Activated CD8-positive, alpha-beta T cell treated with anti-CD3 and anti-CD28 coated beads for 36 hours (primary cell): ENCODE measurements at regions not wholly inside any gene's neighbourhood (a gene's known extent, or its start where the extent isn't known, plus 50 kb on each side); places are given as distances from the start of the nearest gene placed in this dataset.
"Not testable (repeated sequence)": the region's sequence is repeated elsewhere in the genome, so short reads cannot be mapped to it uniquely, and the experiment has no call there.

ENCODE experiments used
- ATAC-seq: fragments of 200-7000 bp; cut with Tn5 transposase; one replicate; pipeline ENCODE4 v1.10.0; 2021; ENCODE audit warnings: mild to moderate bottlenecking, moderate library complexity
- CTCF ChIA-PET: fragments of 350-600 bp; sonication (Branson Sonifier 250); formaldehyde crosslinking; loops from one replicate; lab custom pipeline; 2021; ENCODE audit warnings: antibody characterized with exemption; lab: Charles Lee
- POLR2A ChIA-PET: fragments of 350-600 bp; sonication (Branson Sonifier 250); formaldehyde crosslinking; loops from one replicate; lab custom pipeline; 2021; ENCODE audit warnings: antibody characterized with exemption; lab: Charles Lee
- DNase-seq: peaks from one replicate; pipeline ENCODE4 v3.0.0-alpha.2; 2020
- H3K27ac Mint-ChIP-seq: one replicate; pipeline ENCODE4 v1.8.0; 2021; ENCODE audit warnings: mild to moderate bottlenecking, mixed read lengths
- H3K27me3 Mint-ChIP-seq: one replicate; pipeline ENCODE4 v1.8.0; 2021; ENCODE audit warnings: mixed read lengths
- H3K36me3 Mint-ChIP-seq: one replicate; pipeline ENCODE4 v1.8.0; 2021; ENCODE audit warnings: low read depth, mixed read lengths
- H3K4me1 Mint-ChIP-seq: one replicate; pipeline ENCODE4 v1.8.0; 2021; ENCODE audit warnings: low read depth, mixed read lengths
- H3K4me3 Mint-ChIP-seq: one replicate; pipeline ENCODE4 v1.8.0; 2021; ENCODE audit warnings: mild to moderate bottlenecking, moderate library complexity, mixed read lengths
- H3K9me3 Mint-ChIP-seq: one replicate; pipeline ENCODE4 v1.8.0; 2021; ENCODE audit warnings: mixed read lengths
- CTCF ChIP-seq: fragments of 200-600 bp; IDR thresholded peaks from one replicate; pipeline ENCODE4 v1.8.0; 2022; ENCODE audit warnings: antibody characterized with exemption, mild to moderate bottlenecking
- intact Hi-C: fragments of 100-400 bp; cut with micrococcal nuclease; formaldehyde crosslinking; loops from one replicate; pipeline ENCODE4 v1.10.0; 2022

DNA sequence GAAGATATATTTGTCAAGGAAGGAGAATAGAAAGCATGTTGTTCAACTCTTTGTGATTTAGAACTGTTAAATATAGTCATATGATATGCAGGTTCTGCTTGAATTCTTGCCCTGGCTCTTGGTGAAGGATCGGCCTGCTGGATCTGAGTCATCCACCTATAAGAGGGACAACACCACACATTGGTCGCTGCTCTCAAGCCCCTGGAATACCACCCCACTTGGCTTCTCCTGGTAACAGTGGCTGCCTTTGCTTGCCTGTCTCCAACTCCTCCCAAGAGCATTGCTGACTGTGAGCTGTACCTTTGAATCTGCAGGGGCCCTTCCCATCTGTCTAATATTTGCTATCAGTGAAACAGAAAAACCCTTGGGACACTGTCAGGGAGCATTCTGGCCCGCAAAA is 78.9 kb upstream of the DGKG start:
- no peaks in the 10 kb centered on the region for H3K9me3 Mint-ChIP-seq
- no peak overlapping the region for H3K27ac Mint-ChIP-seq
- H3K4me1 Mint-ChIP-seq: no peaks in the 10 kb centered on the region
- ATAC-seq (no peak), DNase-seq (no peak)
- intact Hi-C loops: no loop called here
- no peak overlapping the region for H3K4me3 Mint-ChIP-seq
- peaks cover 1% of the 10 kb centered on the region for H3K27me3 Mint-ChIP-seq
- ChIA-PET CTCF (interaction anchor here (1.2 kb wide), 1 partner anchor 39 kb away, joined by 3 read pairs; no protein-coding TSS in a partner anchor), POLR2A (no interaction called here)
- no peak for TF ChIP-seq CTCF
- H3K36me3 Mint-ChIP-seq: no peaks in the 10 kb centered on the region

GRCh38 chr3:186439725-186440124 is 77.7 kb upstream of the DGKG start:
- H3K9me3 Mint-ChIP-seq: no peaks in the 10 kb centered on the region
- intact Hi-C loops: no loop called here
- H3K4me3 Mint-ChIP-seq: no peak overlapping the region
- H3K4me1 Mint-ChIP-seq: no peaks in the 10 kb centered on the region
- no peak for DNase-seq
- H3K27ac Mint-ChIP-seq: no peak overlapping the region
- no peak for TF ChIP-seq CTCF
- no peaks in the 10 kb centered on the region for H3K36me3 Mint-ChIP-seq
- no peak for ATAC-seq
- ChIA-PET CTCF (no interaction called here), POLR2A (no interaction called here)
- H3K27me3 Mint-ChIP-seq: peaks cover 1% of the 10 kb centered on the region

DNA sequence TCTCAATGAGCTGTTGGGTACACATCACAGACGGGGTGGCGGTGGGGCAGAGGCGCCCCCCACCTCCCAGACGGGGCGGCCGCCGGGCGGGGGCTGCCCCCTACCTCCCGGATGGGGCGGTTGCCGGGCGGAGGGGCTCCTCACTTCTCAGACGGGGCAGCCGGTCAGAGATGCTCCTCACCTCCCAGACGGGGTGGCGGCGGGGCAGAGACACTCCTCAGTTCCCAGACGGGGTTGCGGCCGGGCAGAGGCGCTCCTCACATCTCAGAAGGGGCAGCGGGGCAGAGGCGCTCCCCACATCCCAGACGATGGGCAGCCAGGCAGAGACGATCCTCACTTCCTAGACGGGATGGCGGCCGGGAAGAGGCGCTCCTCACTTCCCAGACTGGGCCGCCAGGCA is 73.3 kb upstream of the DGKG start:
- H3K9me3 Mint-ChIP-seq, H3K4me3 Mint-ChIP-seq, CTCF ChIA-PET, intact Hi-C loops, H3K4me1 Mint-ChIP-seq, H3K36me3 Mint-ChIP-seq, POLR2A ChIA-PET, ATAC-seq, H3K27me3 Mint-ChIP-seq, H3K27ac Mint-ChIP-seq, DNase-seq: not testable (repeated sequence)

GRCh38 chr3:186432944-186433732 is 71.1 kb upstream of the DGKG start:
- Mint-ChIP-seq H3K36me3 (no peaks in the 10 kb centered on the region), H3K4me3 (no peak overlapping the region), H3K4me1 (peaks cover 6% of the 10 kb centered on the region), H3K9me3 (no peaks in the 10 kb centered on the region), H3K27ac (no peak overlapping the region), H3K27me3 (no peaks in the 10 kb centered on the region)
- intact Hi-C loops: no loop called here
- ATAC-seq (no peak), DNase-seq (no peak)
- no peak for TF ChIP-seq CTCF
- ChIA-PET CTCF (interaction anchor here (0.6 kb wide), 1 partner anchor 10 kb away, joined by 3 read pairs; no protein-coding TSS in a partner anchor), POLR2A (no interaction called here)

DNA sequence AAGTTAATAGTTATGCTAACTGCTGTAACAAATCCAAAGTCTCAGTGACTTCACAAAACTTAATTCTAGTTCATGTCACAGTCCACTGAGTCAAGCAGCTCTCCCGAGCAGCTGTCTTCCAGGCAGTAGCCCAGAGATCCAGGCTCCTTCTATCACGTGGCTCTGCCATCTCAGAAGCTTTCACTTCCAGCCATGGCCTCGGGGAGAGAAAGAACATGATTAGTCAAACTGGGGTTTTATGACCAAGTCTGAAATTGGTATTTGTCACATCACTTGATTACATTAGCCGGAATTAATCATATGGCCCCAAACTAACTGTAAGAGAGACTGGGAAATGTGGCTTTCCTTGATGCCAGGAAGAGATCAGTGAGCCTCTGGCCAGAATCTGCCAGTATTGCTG is 70.2 kb upstream of the DGKG start:
- Mint-ChIP-seq H3K27me3 (no peaks in the 10 kb centered on the region), H3K9me3 (no peaks in the 10 kb centered on the region), H3K27ac (no peak overlapping the region), H3K4me3 (no peak overlapping the region), H3K4me1 (peaks cover 6% of the 10 kb centered on the region), H3K36me3 (no peaks in the 10 kb centered on the region)
- DNase-seq (no peak), ATAC-seq (no peak)
- no peak for TF ChIP-seq CTCF
- ChIA-PET POLR2A (no interaction called here), CTCF (interaction anchor here (1.0 kb wide), 1 partner anchor 108 kb away, joined by 3 read pairs; no protein-coding TSS in a partner anchor)
- intact Hi-C loops: no loop called here
